SU-DHL-6 (cell line): ENCODE measurements at regions not wholly inside any gene's neighbourhood (a gene's known extent, or its start where the extent isn't known, plus 50 kb on each side); places are given as distances from the start of the nearest gene placed in this dataset.

Experiments
- H2AFZ ChIP-seq: fragments of 200-600 bp; sonication (generic); 2 replicates; pipeline ENCODE4 v1.6.1; 2014; ENCODE audit warnings: low read depth, mild to moderate bottlenecking, moderate library complexity, mixed read lengths, antibody characterized with exemption, low read length; ENCODE audit not compliant: severe bottlenecking
- H3F3A ChIP-seq: fragments of 200-600 bp; shearing (Covaris generic); 2 replicates; pipeline ENCODE4 v1.6.0; 2016; ENCODE audit warnings: antibody characterized with exemption, mild to moderate bottlenecking; ENCODE audit not compliant: insufficient read depth
- H3K27ac ChIP-seq: fragments of 200-600 bp; sonication (generic); 2 replicates; pipeline ENCODE4 v1.5.1; 2016; ENCODE audit warnings: low read depth, mild to moderate bottlenecking, low read length, moderate library complexity, mixed read lengths
- H3K27me3 ChIP-seq: fragments of 200-600 bp; sonication (generic), shearing (Covaris generic); 2 replicates; pipeline ENCODE4 v1.6.0; 2014; ENCODE audit warnings: mild to moderate bottlenecking, low read length
- H3K36me3 ChIP-seq: fragments of 200-600 bp; sonication (generic); 2 replicates; pipeline ENCODE4 v1.6.1; 2014; ENCODE audit warnings: mild to moderate bottlenecking, low read length, mixed read lengths
- H3K4me2 ChIP-seq: fragments of 300-600, 200-600 bp; shearing (Covaris generic), sonication (generic); 2 replicates; pipeline ENCODE4 v1.6.0; 2014; ENCODE audit warnings: low read length, low read depth, mild to moderate bottlenecking; ENCODE audit not compliant: poor library complexity, severe bottlenecking
- H3K4me3 ChIP-seq: fragments of 200-600 bp; sonication (generic); 2 replicates; pipeline ENCODE4 v1.5.1; 2014; ENCODE audit warnings: antibody characterized with exemption, low read length, mild to moderate bottlenecking, mixed read lengths; ENCODE audit not compliant: insufficient read depth, poor library complexity, severe bottlenecking
- H3K79me2 ChIP-seq: fragments of 200-600 bp; sonication (generic); 2 replicates; pipeline ENCODE4 v1.6.1; 2014; ENCODE audit warnings: mild to moderate bottlenecking, low read length, moderate library complexity; ENCODE audit not compliant: insufficient read depth
- H3K9ac ChIP-seq: fragments of 200-600 bp; sonication (generic); 2 replicates; pipeline ENCODE4 v1.7.0; 2014; ENCODE audit warnings: mild to moderate bottlenecking, low read length
- H3K9me2 ChIP-seq: fragments of 200-600 bp; sonication (generic); replicated peaks from 2 replicates; pipeline ENCODE4 v1.6.1; 2014; ENCODE audit warnings: low read length; ENCODE audit not compliant: insufficient read depth
- H3K9me3 ChIP-seq: fragments of 200-600 bp; sonication (generic); 2 replicates; pipeline ENCODE4 v1.6.1; 2014; ENCODE audit warnings: low read length, mixed read lengths; ENCODE audit not compliant: insufficient read depth
- H4K20me1 ChIP-seq: fragments of 200-600 bp; sonication (generic); 2 replicates; pipeline ENCODE4 v1.6.1; 2014; ENCODE audit warnings: low read depth, mild to moderate bottlenecking, antibody characterized with exemption, low read length, moderate library complexity, mixed read lengths
- EZH2phosphoT487 ChIP-seq: fragments of 200-600 bp; sonication (generic), shearing (Covaris generic); conservative IDR thresholded peaks from 2 replicates; pipeline ENCODE4 v1.6.1; 2018; ENCODE audit warnings: mild to moderate bottlenecking, antibody characterized with exemption, low read length, moderate library complexity, mixed read lengths
- TF ChIP-seq, protein P1 (sequence below): fragments of 200-600 bp; sonication (generic); IDR thresholded peaks from one replicate; pipeline ENCODE4 v1.5.1; 2017; ENCODE audit warnings: antibody characterized with exemption, mild to moderate bottlenecking, low read length, moderate library complexity; ENCODE audit not compliant: insufficient read depth, poor library complexity, severe bottlenecking

DNA sequence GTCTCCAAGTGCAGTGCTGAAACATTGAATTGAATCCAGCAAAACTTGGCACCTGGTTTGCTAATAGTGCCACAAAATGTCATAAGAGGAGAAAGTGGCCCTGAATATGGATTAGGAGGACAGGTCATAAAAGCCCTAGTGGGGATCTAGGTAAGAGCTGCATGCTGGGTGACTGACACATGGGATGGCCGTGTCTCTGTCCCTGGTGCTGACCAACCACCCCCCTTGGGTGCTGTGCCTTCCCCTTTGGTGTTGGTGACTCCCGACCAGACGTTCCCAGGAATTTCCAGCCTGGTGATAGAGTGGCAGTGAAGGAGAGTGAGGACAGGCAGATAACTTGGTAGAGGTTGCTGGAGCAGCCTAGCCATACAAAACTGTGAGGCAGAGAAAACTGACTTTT is 142.8 kb downstream of the VRK1 start:
- H3K36me3 ChIP-seq = no peaks in the 10 kb centered on the region
- H3K27me3 ChIP-seq = no peaks in the 10 kb centered on the region
- no peak overlapping the region for H3K4me3 ChIP-seq
- H3K9me3 ChIP-seq = no peaks in the 10 kb centered on the region
- no peak overlapping the region for H3K9ac ChIP-seq
- H3K4me2 ChIP-seq = no peak overlapping the region
- no peaks in the 10 kb centered on the region for H3K79me2 ChIP-seq
- no peak overlapping the region for H3K27ac ChIP-seq
- H3K9me2 ChIP-seq = no peaks in the 10 kb centered on the region
- no peaks in the 10 kb centered on the region for H4K20me1 ChIP-seq
- no peak overlapping the region for H2AFZ ChIP-seq
- H3F3A ChIP-seq = no peaks in the 10 kb centered on the region
- TF ChIP-seq, protein P1, sequence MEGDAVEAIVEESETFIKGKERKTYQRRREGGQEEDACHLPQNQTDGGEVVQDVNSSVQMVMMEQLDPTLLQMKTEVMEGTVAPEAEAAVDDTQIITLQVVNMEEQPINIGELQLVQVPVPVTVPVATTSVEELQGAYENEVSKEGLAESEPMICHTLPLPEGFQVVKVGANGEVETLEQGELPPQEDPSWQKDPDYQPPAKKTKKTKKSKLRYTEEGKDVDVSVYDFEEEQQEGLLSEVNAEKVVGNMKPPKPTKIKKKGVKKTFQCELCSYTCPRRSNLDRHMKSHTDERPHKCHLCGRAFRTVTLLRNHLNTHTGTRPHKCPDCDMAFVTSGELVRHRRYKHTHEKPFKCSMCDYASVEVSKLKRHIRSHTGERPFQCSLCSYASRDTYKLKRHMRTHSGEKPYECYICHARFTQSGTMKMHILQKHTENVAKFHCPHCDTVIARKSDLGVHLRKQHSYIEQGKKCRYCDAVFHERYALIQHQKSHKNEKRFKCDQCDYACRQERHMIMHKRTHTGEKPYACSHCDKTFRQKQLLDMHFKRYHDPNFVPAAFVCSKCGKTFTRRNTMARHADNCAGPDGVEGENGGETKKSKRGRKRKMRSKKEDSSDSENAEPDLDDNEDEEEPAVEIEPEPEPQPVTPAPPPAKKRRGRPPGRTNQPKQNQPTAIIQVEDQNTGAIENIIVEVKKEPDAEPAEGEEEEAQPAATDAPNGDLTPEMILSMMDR = no peak
- no peak for TF ChIP-seq EZH2phosphoT487

DNA sequence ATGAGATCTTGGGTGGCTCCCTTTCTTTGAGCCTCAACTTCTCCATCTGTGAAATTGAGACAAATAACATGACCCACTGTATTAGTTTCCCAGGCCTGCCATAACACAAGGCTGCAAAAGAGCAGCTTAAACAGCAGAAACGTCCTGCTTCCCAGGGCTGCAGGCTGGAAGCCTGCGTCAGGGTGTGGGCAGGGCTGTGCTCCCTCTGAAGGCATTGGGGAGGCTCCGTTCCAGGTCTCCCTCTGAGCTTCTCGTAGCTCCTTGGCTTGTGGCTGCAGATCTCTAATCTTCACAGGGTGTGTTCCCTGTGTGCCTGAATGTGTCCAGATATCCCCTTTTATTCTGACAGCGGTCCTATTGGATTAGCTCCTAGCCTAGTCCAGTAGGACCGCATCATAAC is 147.1 kb downstream of the VRK1 start:
- TF ChIP-seq EZH2phosphoT487 = no peak
- TF ChIP-seq, protein P1 = no peak
- Histone ChIP-seq H3K9me3 (no peaks in the 10 kb centered on the region), H3K4me3 (no peak overlapping the region), H3K36me3 (no peaks in the 10 kb centered on the region; the same call in 1 of the 2 replicates), H3K4me2 (no peak overlapping the region), H3K9ac (no peak overlapping the region), H2AFZ (no peak overlapping the region), H3F3A (no peaks in the 10 kb centered on the region), H3K27me3 (no peaks in the 10 kb centered on the region), H3K79me2 (no peaks in the 10 kb centered on the region), H4K20me1 (no peaks in the 10 kb centered on the region), H3K27ac (no peak overlapping the region), H3K9me2 (no peaks in the 10 kb centered on the region)

DNA sequence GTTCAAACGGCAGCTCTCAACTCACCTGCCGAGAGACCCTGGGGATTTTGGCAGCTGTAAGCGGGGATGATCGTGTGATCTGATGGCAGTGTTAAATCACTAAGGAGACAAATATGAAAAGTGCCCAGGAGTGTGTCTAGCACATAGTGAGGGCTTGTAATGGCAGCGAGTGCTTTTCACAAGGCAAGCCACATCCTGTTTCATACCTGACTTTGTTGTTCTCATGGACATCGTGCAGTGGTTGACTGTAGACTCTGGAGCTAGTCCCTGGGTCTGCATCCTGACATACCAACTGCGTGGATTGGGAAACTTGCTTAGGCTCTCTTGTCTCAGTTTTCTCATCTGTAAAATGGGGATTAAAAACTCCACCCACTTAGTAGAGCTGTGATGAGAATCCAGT is 148.5 kb downstream of the VRK1 start:
- H3K9ac ChIP-seq = no peak overlapping the region
- no peak overlapping the region for H3K4me3 ChIP-seq
- no peaks in the 10 kb centered on the region for H3K9me3 ChIP-seq
- no peaks in the 10 kb centered on the region for H3F3A ChIP-seq
- no peak overlapping the region for H3K27ac ChIP-seq
- H3K27me3 ChIP-seq = no peaks in the 10 kb centered on the region
- H2AFZ ChIP-seq = no peak overlapping the region
- no peaks in the 10 kb centered on the region for H4K20me1 ChIP-seq
- H3K9me2 ChIP-seq = no peaks in the 10 kb centered on the region
- no peak overlapping the region for H3K4me2 ChIP-seq
- no peaks in the 10 kb centered on the region; the same call in 1 of the 2 replicates for H3K36me3 ChIP-seq
- H3K79me2 ChIP-seq = no peaks in the 10 kb centered on the region
- TF ChIP-seq, protein P1 = no peak
- no peak for TF ChIP-seq EZH2phosphoT487

DNA sequence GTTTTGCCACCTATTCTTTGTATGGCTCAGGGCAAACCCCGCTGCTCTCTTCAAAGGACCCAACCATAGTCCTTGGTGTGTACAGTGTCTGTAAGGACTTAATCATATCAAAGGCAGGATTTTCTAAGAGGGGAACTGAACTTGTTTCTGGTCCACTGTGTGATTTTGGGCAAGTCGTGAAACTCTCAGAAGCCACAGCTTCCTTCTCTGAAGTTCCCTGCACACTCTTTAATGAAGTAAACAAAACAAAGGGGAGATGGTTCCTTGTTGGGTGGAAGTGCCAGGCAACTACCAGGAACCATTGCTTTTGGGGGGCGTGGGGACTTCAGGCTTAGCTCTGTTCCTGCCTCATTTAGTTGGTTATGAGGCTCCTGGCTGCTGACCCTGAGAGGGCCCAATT is 152.4 kb downstream of the VRK1 start:
- Histone ChIP-seq H3K9ac (no peak overlapping the region), H3K27me3 (no peaks in the 10 kb centered on the region), H3K9me3 (no peaks in the 10 kb centered on the region), H2AFZ (no peak overlapping the region), H3K4me2 (no peak overlapping the region), H3F3A (no peaks in the 10 kb centered on the region), H3K27ac (no peak overlapping the region), H3K9me2 (no peaks in the 10 kb centered on the region), H3K36me3 (no peaks in the 10 kb centered on the region; the same call in 1 of the 2 replicates), H3K79me2 (no peaks in the 10 kb centered on the region), H3K4me3 (no peak overlapping the region), H4K20me1 (no peaks in the 10 kb centered on the region)
- no peak for TF ChIP-seq EZH2phosphoT487
- TF ChIP-seq, protein P1 = no peak
